HepG2 (cell line): ENCODE measurements at regions not wholly inside any gene's neighbourhood (a gene's known extent, or its start where the extent isn't known, plus 50 kb on each side); places are given as distances from the start of the nearest gene placed in this dataset.

Experiments used
- ATAC-seq: fragments of 200-7000 bp; cut with Tn5 transposase; 3 replicates; pipeline ENCODE4 v1.9.1; 2020; ENCODE audit warnings: mild to moderate bottlenecking, moderate library complexity
- BruUV-seq: library from RNA; stranded (reverse); fragments of 400-500 nt; replicated peaks from 2 replicates; lab custom pipeline; 2021; lab: Mats Ljungman, UMichigan
- CTCF ChIA-PET: fragments of 300-600 bp; formaldehyde crosslinking; extraction: SDS; loops from one replicate; lab custom pipeline; 2021; ENCODE audit warnings: low total read pairs, inconsistent platforms, low intra/inter-chr PET ratio; lab: Yijun Ruan, JAX
- POLR2A ChIA-PET: fragments of 350-600 bp; sonication (Branson Sonifier 250); formaldehyde crosslinking; loops from one replicate; lab custom pipeline; 2020; ENCODE audit warnings: antibody characterized with exemption, inconsistent platforms; lab: Yijun Ruan, JAX
- DNase-seq: peaks from one replicate; pipeline ENCODE4 v3.0.0-alpha.2; 2015; ENCODE audit warnings: low spot score
- FAIRE-seq: peaks from 3 replicates; lab custom pipeline; 2011; peaks lifted over from hg19 to GRCh38; lab: Jason Lieb, UNC
- H2AFZ ChIP-seq: one replicate; pipeline ENCODE4 v1.6.1; 2011; ENCODE audit warnings: low read length, inconsistent platforms
- H3K27ac ChIP-seq: fragments of 300-600 bp; 3 replicates; pipeline ENCODE4 v1.8.0; 2011; ENCODE audit warnings: mixed run types, mild to moderate bottlenecking, mixed read lengths, low read length, inconsistent platforms; ENCODE audit not compliant: insufficient read depth; ENCODE audit errors: extremely low read length
- H3K27me3 ChIP-seq, 2 experiments: fragments of 200-600 bp in 1 of 2; 2 replicates in 1 of 2; 3 replicates in 1 of 2; pipeline versions ENCODE4 v1.6.0 to v1.8.0; 2011; ENCODE audit warnings: low read length in 2 of 2, mild to moderate bottlenecking in 2 of 2, moderate library complexity in 2 of 2, inconsistent platforms in 1 of 2; ENCODE audit not compliant: insufficient read depth in 2 of 2, control insufficient read depth in 1 of 2
- H3K36me3 ChIP-seq, 2 experiments: fragments of 200-600 bp in 1 of 2; replicated peaks in 1 of 2; 2 replicates in 1 of 2; 3 replicates in 1 of 2; pipeline versions ENCODE4 v1.5.1 to v1.8.0; 2011; ENCODE audit warnings: low read length in 2 of 2, inconsistent platforms in 1 of 2; ENCODE audit not compliant: insufficient read depth in 2 of 2, control insufficient read depth in 1 of 2
- H3K4me1 ChIP-seq: 2 replicates; pipeline ENCODE4 v1.5.1; 2012; ENCODE audit warnings: low read length, inconsistent platforms; ENCODE audit not compliant: insufficient read depth
- H3K4me2 ChIP-seq: 2 replicates; pipeline ENCODE4 v1.6.0; 2011; ENCODE audit warnings: low read depth, low read length, inconsistent platforms
- H3K4me3 ChIP-seq, 3 experiments: fragments of 200-600 bp in 1 of 3; sonication (generic), shearing (Covaris generic) in 1 of 3; replicated peaks in 1 of 3; 2 replicates each; pipeline ENCODE4 v1.5.1; 2011 to 2016; ENCODE audit warnings: low read length in 3 of 3, inconsistent platforms in 2 of 3, low read depth in 2 of 3, mild to moderate bottlenecking in 2 of 3, control low read depth in 1 of 3, mixed read lengths in 1 of 3; ENCODE audit not compliant: insufficient read depth in 1 of 3
- H3K79me2 ChIP-seq: one replicate; pipeline ENCODE4 v1.6.1; 2011; ENCODE audit warnings: low read length, inconsistent platforms; ENCODE audit not compliant: insufficient read depth
- H3K9ac ChIP-seq: 2 replicates; pipeline ENCODE4 v1.6.0; 2011; ENCODE audit warnings: mild to moderate bottlenecking, low read depth, low read length, inconsistent platforms; ENCODE audit not compliant: insufficient read depth
- H3K9me3 ChIP-seq: 2 replicates; pipeline ENCODE4 v1.5.1; 2012; ENCODE audit warnings: mild to moderate bottlenecking, low read length
- H4K20me1 ChIP-seq: 2 replicates; pipeline ENCODE4 v1.6.0; 2011; ENCODE audit warnings: inconsistent platforms, mild to moderate bottlenecking, low read length, moderate library complexity; ENCODE audit not compliant: insufficient read depth
- ATF7 ChIP-seq, 2 experiments: fragments of 450-650 bp in 1 of 2; sonication (generic) in 1 of 2; formaldehyde crosslinking in 1 of 2; IDR thresholded peaks; 2 replicates each; pipeline versions ENCODE4 v1.4.0 to v1.6.1; 2016 to 2020; ENCODE audit warnings: antibody characterized with exemption in 1 of 2, mild to moderate bottlenecking in 1 of 2, missing genetic modification reagents in 1 of 2
- BHLHE40 ChIP-seq: IDR thresholded peaks from 2 replicates; pipeline ENCODE4 v1.6.1; 2011; ENCODE audit warnings: low read length, improper control_type of control experiment
- FOXO1 ChIP-seq: sonication (generic); formaldehyde crosslinking; IDR thresholded peaks from 2 replicates; pipeline ENCODE4 v1.4.0; 2020; ENCODE audit warnings: missing genetic modification reagents
- GATA4 ChIP-seq: sonication (generic); IDR thresholded peaks from 2 replicates; pipeline ENCODE4 v1.6.1; 2016; ENCODE audit warnings: antibody characterized with exemption, low read depth, borderline replicate concordance
- MAFG ChIP-seq: sonication (generic); formaldehyde crosslinking; IDR thresholded peaks from 2 replicates; pipeline ENCODE4 v1.5.1; 2020; ENCODE audit warnings: mild to moderate bottlenecking, missing genetic modification reagents
- NKX3-1 ChIP-seq: sonication (generic); formaldehyde crosslinking; IDR thresholded peaks from 2 replicates; pipeline ENCODE4 v1.5.0; 2020; ENCODE audit warnings: missing genetic modification reagents
- NPAS2 ChIP-seq: sonication (generic); formaldehyde crosslinking; IDR thresholded peaks from 2 replicates; pipeline ENCODE4 v1.8.0; 2022; ENCODE audit warnings: mild to moderate bottlenecking, missing genetic modification reagents, borderline replicate concordance
- SRY ChIP-seq: sonication (generic); formaldehyde crosslinking; IDR thresholded peaks from 2 replicates; pipeline ENCODE4 v1.8.0; 2022; ENCODE audit warnings: mild to moderate bottlenecking, missing genetic modification reagents
- SSRP1 ChIP-seq: IDR thresholded peaks from 2 replicates; pipeline ENCODE4 v1.6.1; 2016; ENCODE audit warnings: control low read depth
- YY1 ChIP-seq: IDR thresholded peaks from 2 replicates; pipeline ENCODE4 v1.6.1; 2011; ENCODE audit warnings: low read length, low read depth, moderate library complexity, mild to moderate bottlenecking; ENCODE audit not compliant: insufficient read depth, insufficient replicate concordance
- ZNF143 ChIP-seq: sonication (generic); formaldehyde crosslinking; IDR thresholded peaks from 2 replicates; pipeline ENCODE4 v1.4.0; 2020; ENCODE audit warnings: missing genetic modification reagents
- ZNF205 ChIP-seq: IDR thresholded peaks from 2 replicates; pipeline ENCODE4 v1.6.1; 2018; ENCODE audit warnings: missing biosample characterization, missing genetic modification reagents
- ZNF552 ChIP-seq: sonication (generic); formaldehyde crosslinking; IDR thresholded peaks from 2 replicates; pipeline ENCODE4 v1.9.0; 2022; ENCODE audit warnings: missing genetic modification reagents, mild to moderate bottlenecking, borderline replicate concordance
- ZNF629 ChIP-seq: sonication (generic); formaldehyde crosslinking; conservative IDR thresholded peaks from 2 replicates; pipeline ENCODE4 v1.5.0; 2020; ENCODE audit warnings: missing genetic modification reagents
- ZNF777 ChIP-seq: sonication (generic); formaldehyde crosslinking; IDR thresholded peaks from 2 replicates; pipeline ENCODE4 v1.4.0; 2020; ENCODE audit warnings: missing genetic modification reagents
- ZNF790 ChIP-seq: sonication (generic); formaldehyde crosslinking; IDR thresholded peaks from 2 replicates; pipeline ENCODE4 v1.8.0; 2022; ENCODE audit warnings: missing genetic modification reagents, mild to moderate bottlenecking, borderline replicate concordance
- ZSCAN30 ChIP-seq: sonication (generic); formaldehyde crosslinking; IDR thresholded peaks from 2 replicates; pipeline ENCODE4 v1.5.0; 2020; ENCODE audit warnings: mild to moderate bottlenecking, missing genetic modification reagents
- WGBS: methylation state at CpG from one replicate; pipeline ENCODE4 v1.1.6; 2017; ENCODE audit warnings: low lambda C conversion rate; 5-methylcytosine and 5-hydroxymethylcytosine counted together
- in situ Hi-C: cut with HindIII; loops from 2 replicates; pipeline ENCODE4 v1.10.0; 2017; ENCODE audit warnings: low pct_unique_long_range_greater_than_20kb; ENCODE audit not compliant: extremely low pct_ligation_motif_present
- intact Hi-C: fragments of 100-400 bp; cut with micrococcal nuclease; formaldehyde crosslinking; loops from one replicate; pipeline ENCODE4 v1.10.0; 2022; ENCODE audit not compliant: unreplicated experiment
- TF ChIP-seq, protein P1 (sequence below): sonication (generic); formaldehyde crosslinking; IDR thresholded peaks from 2 replicates; pipeline ENCODE4 v1.4.0; 2020; ENCODE audit warnings: mild to moderate bottlenecking, missing genetic modification reagents

DNA sequence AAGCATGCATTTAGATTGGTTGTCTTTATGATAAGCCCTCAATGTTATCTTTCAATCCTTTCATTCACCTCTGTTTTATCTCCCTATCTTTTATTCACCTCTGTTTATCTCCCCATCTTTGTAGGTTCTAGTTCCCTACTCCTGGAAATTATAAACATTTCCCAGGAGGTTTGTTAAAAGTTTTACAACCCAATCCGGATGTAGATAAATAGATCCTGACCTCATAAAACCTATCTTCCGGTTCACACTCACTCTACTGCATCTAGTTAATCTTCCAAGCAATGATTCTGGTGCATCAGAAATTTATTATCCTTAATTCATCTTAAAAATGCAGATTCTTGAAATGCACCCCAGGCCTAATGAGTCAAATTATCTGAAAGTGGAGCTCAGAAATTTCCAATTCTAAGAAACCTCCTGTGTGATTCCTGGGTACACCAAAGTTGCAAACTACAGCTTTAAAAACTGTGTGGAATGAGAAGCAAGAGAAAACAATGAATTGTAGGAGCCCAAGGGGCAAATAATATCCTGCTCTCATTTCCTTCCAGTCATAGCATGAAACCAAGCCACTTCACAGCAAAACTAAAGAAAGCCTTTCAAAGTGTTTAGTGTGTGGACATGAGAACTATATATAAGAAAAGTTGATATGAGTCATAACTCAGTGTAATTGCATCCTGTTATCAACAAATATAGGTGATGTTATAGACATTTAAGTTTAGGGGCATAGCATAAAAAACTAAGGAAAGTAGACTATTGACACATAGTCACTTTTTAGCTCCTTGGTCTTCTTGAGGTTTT lies 51.1 kb upstream of the UGT8 start:
- CTCF ChIA-PET = no interaction called here
- 2% methylated on average over 2 of the region's 2 CpGs for WGBS
- BruUV-seq = no TSS peak

More for the DNA sequence above, 51.1 kb upstream of the UGT8 start:
- FAIRE-seq (no peak), ATAC-seq (no peak), DNase-seq (no peak)
- H3K4me1 ChIP-seq = no peaks in the 10 kb centered on the region
- no peak overlapping the region for H3K4me3 ChIP-seq
- in situ Hi-C loops = no loop called here
- no peak overlapping the region for H3K4me2 ChIP-seq
- no peaks in the 10 kb centered on the region for H4K20me1 ChIP-seq
- intact Hi-C loops = no loop called here
- no peak for TF ChIP-seq FOXO1
- TF ChIP-seq YY1 = no peak
- no peak for TF ChIP-seq SRY (CRISPR knock-in tag)
- TF ChIP-seq ZNF790 (CRISPR knock-in tag) = no peak
- no peak for TF ChIP-seq ZSCAN30 (CRISPR knock-in tag)
- no peak for TF ChIP-seq ATF7 (IDR thresholded peaks at IDR 0.05)
- TF ChIP-seq ATF7 (CRISPR knock-in tag; IDR thresholded peaks at IDR 0.05) = no peak
- TF ChIP-seq SSRP1 (CRISPR knock-in tag) = no peak
- no peak for TF ChIP-seq ZNF629 (CRISPR knock-in tag)
- TF ChIP-seq NKX3-1 (CRISPR knock-in tag) = no peak
- no peak for TF ChIP-seq MAFG
- no peak for TF ChIP-seq ZNF205 (CRISPR knock-in tag)
- TF ChIP-seq NPAS2 (CRISPR knock-in tag) = no peak
- no peak for TF ChIP-seq BHLHE40
- TF ChIP-seq GATA4 = no peak
- TF ChIP-seq ZNF777 = no peak
- no peak for TF ChIP-seq ZNF143 (CRISPR knock-in tag)
- TF ChIP-seq ZNF552 (CRISPR knock-in tag) = no peak
- TF ChIP-seq, protein P1, sequence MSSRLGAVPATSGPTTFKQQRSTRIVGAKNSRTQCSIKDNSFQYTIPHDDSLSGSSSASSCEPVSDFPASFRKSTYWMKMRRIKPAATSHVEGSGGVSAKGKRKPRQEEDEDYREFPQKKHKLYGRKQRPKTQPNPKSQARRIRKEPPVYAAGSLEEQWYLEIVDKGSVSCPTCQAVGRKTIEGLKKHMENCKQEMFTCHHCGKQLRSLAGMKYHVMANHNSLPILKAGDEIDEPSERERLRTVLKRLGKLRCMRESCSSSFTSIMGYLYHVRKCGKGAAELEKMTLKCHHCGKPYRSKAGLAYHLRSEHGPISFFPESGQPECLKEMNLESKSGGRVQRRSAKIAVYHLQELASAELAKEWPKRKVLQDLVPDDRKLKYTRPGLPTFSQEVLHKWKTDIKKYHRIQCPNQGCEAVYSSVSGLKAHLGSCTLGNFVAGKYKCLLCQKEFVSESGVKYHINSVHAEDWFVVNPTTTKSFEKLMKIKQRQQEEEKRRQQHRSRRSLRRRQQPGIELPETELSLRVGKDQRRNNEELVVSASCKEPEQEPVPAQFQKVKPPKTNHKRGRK (CRISPR knock-in tag) = no peak
- no peaks in the 10 kb centered on the region for H3K27me3 ChIP-seq
- no peak overlapping the region for H2AFZ ChIP-seq
- no peaks in the 10 kb centered on the region for H3K79me2 ChIP-seq
- no peaks in the 10 kb centered on the region for H3K36me3 ChIP-seq
- H3K9ac ChIP-seq = no peak overlapping the region
- H3K9me3 ChIP-seq = peaks cover 28% of the 10 kb centered on the region
- POLR2A ChIA-PET = no interaction called here
- H3K27ac ChIP-seq = no peak overlapping the region
